GM21529 (cell line): ENCODE measurements at regions not wholly inside any gene's neighbourhood (a gene's known extent, or its start where the extent isn't known, plus 50 kb on each side); places are given as distances from the start of the nearest gene placed in this dataset.
"Not testable (repeated sequence)": the region's sequence is repeated elsewhere in the genome, so short reads cannot be mapped to it uniquely, and the experiment has no call there.

Source experiments
- ATAC-seq: cut with Tn5 transposase; IDR thresholded peaks from one replicate; pipeline ENCODE4 v1.9.1; 2021; ENCODE audit not compliant: unreplicated experiment

DNA sequence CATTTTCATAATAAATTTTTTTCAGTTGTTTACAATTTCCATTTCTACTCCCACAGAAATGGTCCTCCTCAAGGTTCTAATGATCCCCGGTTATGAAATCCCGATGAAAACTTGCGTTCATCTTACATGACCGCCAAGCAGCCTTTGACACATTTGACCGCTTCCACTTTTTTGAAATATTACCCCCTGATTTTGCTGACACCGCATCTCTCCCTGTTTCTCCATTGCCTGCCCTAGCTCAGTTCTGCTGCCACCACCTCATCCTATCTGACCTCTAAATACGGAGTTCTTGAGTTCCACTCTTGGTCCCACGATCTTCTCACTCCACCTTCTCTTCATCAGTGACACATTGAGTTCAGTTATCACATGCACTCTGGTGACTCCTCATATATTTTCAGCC is 74.1 kb downstream of the SLC35B3 start:
- ATAC-seq: no peak

DNA sequence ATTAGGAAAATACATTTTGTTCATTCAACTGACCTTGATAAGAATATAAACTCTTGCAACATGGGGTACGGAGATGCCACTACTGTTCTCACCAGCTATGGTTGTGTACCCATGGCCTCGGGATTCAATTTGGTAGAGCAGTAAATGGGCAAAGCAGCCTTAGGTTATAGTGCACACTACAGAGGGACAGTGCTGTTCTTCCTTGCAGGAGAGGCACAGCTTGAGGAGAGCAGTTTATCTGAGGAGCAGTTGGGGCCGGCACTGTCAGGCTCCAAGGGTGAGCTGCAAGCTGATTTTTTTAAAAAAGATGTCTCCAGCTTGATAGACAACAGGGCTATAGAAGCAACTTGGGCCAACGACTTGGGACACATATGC is 82.4 kb downstream of the SLC35B3 start:
- no peak for ATAC-seq

DNA sequence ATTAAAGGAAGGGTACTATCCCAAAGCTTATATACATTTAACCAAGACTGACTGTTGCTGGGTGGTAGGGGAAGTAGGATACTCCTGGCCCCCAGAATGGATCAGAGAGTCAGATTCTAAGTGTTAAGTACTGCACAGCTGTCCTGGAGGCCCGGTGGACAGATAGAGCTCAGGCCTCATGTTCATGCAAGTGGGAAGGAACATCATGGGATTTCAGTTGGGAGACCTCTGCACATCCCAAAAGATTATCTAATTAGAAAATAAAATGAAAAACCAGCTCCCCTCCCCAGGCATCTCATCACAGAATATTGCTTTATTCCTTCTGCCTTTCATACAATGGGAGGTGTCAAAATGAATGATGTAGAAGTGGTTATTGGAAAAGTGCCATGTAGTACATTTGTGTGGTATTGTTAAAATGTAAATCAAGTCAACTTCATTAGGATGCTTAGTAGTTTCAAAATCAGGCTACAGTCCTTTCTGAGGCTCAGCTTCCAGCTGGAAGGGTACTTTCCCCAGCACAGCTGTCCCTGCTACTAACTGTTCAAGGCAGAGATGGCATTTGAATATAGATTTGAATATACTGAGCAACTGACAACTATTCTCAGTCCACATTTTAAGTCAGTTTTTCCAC is 82.9 kb downstream of the SLC35B3 start:
- no peak for ATAC-seq

DNA sequence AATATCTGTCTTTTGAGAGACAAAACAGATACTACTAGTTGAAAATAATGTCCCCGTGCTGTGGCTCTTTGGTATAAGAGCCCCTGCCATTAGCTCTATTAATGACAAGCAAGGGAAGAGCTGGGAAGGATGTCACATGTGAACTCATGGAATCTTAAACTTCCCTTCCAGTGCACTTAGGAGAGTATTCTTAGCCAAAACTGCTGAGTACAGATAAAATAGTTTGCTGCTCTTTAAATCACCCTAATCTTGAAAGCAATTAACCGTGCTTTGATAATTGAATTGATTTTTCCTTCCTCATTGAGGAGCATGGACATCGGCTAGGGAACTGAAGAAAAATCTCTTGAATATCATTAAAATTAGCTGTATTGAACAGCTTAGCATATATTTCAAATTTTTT is 91.7 kb downstream of the SLC35B3 start:
- ATAC-seq: no peak

DNA sequence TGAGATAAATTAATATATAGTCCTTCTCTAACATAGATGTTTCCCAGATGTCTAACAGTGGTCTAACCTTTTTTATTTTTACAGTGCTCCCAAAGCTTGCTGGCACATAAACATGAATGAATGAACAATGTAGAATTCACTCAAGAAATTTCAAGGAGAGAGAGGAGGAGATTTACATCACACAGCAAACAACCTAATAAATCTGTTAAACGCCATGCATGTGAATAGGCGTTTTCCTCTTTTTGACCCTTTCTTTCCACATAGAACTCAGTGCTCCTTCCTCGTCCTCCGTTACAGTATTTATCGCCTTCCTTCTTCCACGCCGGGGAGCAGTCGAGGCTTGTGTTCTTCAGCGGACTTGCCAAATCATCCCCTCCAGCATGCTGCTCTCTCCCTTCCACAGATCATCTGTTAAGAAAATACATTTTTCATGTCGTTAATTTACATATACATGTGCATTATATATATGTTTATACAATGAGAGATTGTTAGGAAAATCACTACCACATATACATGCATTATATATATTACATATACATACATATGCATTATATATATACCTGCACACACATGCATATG is 93.0 kb downstream of the SLC35B3 start:
- no peak for ATAC-seq

DNA sequence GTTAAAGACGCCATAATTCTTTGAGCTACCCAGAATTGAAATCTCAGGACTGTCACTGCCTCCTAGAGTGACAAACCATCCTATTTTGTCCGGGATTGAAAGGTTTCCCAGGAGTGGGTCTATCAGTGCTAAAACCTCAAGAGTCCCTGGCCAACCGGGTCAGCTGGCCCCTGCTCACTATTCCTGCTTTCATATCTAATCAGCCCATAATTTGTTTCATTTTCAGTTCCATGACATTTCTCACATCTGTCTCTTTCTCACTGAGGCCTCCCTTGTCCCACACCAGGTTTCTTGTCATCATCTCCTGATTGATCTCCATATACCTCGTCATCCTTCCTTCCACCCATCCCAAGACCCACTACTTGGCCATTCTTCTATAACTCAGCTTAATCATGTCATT is 98.2 kb downstream of the SLC35B3 start:
- no peak for ATAC-seq

DNA sequence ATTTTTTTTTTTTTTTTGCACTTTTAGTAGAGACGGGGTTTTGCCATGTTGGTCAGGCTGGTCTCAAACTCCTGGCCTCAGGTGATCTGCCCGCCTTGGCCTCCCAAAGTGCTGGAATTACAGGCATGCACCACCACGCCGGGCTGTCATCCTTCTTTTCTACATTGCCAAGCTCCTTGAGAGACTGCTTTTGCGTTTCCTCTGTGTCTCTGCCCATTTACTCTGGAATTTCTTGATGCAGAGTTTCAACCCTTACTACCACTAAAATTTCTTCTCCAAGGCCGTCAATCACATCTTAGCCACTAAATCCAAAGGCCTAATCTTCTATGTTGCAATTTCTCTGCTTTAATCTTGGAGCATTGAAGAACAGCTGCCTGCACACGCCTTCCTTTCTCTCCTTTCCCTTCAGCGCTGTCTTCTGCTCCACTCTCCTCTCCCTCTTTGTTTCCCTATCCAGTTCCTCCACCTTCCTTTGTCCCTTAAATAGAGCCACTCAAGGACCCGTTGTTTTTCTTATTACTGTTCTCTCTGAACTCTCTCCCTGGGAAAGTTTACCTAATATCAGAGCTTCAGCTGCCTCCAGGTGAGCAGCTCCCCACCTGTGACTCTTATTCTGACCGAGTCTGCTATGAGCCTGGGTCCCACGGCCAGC is 98.8 kb downstream of the SLC35B3 start:
- no peak for ATAC-seq

DNA sequence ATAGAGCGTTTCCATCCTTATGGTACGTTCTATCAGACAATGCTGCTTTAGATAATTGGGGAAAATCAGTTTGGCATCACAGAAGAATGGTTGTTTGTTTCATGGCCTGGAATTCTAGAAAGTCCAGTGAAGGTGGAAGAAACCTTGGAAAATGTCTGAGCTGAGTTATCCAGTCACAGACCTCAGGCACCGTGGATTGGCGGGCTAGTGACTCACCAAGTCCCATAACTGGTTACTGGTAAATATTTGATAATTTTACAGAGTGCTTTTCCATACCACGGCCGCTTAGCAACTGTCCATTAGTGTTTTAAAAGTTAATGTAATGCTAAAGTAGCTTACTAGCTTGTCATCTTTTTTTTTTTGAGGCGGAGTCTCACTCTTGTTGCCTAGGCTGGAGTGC is 99.4 kb downstream of the SLC35B3 start:
- no peak for ATAC-seq

DNA sequence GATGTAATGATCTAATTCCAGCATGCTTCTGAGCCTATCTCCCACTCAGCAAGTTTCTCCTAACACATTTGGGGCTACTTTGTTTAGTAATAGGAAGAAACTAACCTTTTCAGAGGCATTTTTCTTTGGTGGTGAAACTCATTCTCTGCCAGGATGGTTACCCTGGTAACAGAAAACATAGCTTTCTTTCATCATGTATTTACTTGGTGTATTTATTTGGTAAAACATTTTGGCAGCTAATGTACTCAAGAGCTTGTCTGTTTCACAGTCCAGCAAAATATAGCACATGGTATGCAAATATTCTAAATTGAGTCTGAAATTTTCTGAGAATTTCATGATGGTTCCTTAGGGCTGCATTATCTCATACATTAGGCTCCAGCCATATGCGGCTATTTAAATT is 100.0 kb downstream of the SLC35B3 start:
- no peak for ATAC-seq

DNA sequence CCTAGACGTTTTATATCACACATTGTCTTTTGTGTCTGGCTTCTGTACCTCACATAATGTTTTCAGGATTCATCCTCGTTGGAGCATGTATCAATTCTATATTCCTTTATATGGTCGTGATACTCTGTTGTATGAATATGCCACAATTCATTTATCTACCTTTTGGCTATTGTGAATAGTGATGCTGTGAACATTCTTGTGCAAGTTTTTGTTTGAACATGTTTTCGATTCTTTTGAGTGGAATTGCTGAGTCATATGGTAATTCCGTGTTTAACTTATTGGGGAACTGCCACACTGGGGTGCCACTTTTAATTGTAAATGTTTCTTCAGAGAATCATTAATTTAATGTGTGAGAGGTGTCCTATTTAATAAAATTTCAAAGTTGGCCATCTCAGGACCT is 101.2 kb downstream of the SLC35B3 start:
- ATAC-seq: no peak

DNA sequence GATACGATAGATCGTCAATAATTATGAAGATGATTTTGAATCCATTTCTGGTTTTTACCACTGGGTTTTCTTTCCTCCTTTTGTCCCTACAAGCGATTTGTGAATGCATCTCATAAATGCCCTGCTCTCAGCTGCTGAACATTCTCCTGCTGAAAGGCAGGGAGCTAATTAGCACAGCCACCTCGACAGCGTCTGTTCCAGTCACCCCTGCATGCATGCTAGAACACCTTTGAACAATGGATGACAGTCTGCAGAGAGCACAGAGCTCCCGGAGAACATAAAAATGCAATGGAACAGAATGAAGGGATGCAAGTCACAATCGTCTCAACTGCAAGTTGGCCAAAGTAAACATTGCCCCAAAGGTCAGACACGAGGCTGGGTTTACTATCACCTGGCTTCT is 105.8 kb downstream of the SLC35B3 start:
- ATAC-seq: no peak

DNA sequence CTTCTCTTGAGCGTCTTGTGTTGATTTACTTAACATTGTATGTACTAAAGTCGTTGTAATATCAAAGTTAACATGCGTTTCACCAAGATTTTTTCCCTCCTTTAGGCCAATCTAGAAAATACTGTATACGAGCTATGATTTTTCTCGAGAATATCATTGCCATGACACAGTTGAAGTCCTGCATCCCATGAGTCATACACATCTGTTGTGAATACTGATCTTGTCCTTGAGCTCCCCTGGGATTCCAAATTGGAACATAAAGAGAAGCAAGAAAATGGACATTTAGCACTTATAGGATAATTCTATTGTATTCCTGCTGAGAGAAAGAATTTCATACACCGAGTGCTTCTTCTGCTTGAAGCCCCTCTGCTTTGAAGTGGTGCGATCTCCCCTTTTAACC is 109.6 kb downstream of the SLC35B3 start:
- no peak for ATAC-seq

DNA sequence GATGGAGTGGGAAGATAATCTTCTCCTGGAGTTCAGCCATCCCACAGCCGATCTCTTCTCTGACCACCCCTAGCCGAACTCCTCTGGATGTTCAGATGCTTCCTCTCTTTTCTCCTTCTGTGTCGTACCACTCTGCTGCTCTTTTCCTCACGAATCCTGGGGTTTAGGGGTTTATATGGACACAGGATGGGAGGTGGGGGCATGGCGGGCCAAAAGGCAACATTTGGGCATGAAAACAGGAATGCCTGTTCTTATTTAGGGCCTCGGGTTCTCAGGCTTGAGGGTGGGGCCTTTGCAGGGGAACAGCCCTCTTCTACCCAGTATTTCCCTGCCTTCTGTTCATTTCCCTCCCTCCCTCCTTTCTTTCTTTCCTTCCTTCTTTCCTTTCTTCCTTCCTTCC is 112.7 kb downstream of the SLC35B3 start:
- no peak for ATAC-seq

DNA sequence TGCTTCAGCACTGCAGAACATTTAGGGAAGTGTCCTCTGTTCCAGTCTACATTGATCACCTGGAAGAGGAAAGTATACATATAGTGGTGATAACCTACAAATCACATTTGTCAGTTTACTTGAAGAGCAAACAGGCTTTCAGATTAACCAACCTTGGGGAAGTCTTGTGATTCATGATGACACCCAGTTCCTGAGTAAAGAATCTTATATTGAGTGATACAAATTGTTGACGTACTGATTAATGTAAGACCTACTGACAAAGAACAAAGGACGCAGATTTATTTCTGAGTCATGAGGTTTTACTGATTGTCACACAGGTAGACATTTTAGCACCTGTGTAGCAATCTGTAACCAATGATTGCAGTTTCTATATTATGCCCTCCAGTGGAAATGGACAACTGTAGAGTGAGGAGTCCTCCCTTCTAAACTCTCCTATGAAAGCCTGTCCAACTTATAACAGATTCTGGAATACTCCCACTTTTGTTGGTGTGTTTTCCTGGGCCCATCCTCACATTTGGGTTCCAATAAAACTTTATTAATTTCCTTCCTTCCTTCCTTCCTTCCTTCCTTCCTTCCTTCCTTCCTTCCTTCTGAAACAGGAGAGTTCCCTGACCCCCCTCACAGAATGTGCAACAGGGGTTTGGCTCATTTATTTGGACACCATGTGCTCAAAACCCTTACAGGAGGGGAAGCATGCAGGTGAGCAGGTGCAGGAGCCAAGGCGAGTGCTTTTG is 113.5 kb downstream of the SLC35B3 start:
- ATAC-seq: no peak

DNA sequence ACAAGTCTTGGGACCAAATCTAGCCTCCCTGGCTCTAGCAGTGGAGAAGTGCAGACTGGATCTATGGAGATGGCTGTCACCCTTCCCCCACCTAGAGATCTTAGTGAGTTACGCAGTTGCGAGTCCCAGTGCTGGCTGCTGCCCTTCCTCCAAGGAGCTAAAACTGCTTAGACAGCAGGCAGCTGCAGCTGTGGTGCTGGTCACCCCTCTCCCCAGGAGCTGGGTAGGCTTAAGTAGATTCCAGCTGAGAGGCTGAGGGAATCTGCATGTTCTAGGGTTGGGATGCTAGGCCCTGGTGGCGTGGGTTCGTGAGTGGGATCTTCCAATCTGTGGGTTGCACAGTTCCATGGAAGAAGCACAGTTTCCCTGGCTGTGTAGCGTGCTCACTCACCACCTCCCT is 120.2 kb downstream of the SLC35B3 start:
- ATAC-seq: no peak

DNA sequence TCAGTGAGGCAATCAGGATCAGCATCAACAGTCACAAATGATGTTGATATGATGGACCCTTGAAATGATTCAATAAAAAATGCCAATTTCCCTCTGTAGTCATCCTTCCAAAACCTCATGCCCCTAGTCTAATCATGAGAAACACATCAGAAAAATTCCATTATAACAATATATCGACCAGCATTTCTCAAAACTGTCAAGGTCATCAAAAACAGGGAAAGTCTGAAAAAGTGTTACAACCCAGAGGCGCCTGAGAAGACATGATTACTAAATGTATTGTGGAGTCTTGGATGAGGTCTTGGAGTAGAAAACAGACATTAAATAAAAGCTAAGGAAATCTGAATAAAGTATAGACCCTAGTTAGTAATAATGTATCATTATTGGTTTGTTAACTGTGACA is 133.8 kb downstream of the SLC35B3 start:
- ATAC-seq: no peak

DNA sequence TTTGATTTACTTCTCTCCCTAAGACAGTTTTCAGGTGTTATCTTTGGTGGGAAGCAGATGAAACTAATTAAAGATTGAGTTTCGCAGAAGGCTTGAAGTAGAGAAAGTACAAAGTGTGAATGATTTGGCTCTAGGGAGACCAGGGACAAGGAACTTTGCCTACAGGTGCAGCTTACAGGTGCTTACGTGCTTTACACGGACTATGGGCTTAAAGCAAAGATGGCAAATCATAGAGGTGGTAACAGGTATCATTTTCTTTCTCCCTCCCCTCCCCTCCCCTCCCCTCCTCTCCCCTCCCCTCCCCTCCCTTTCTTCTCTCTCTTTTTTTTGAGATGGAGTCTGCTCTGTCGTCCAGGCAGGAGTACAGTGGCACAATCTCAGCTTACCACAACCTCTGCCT is 136.3 kb downstream of the SLC35B3 start:
- no peak for ATAC-seq

DNA sequence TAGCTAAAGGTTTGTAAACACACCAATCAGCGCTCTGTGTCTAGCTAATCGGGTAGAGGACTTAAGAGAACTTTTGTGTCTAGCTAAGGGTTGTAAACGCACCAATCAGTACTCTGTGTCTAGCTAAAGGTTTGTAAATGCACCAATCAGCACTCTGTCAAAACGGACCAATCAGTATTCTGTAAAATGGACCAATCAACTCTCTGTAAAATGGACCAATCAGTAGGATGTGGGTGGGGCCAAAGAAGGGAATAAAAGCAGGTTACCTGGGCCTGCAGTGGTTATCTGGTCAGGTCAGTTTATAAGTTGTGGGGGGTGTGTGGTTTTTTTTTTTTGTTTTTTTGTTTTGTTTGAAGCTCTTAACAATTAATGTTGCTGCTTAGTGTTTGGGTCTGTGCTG is 152.4 kb downstream of the SLC35B3 start:
- ATAC-seq: not testable (repeated sequence)

DNA sequence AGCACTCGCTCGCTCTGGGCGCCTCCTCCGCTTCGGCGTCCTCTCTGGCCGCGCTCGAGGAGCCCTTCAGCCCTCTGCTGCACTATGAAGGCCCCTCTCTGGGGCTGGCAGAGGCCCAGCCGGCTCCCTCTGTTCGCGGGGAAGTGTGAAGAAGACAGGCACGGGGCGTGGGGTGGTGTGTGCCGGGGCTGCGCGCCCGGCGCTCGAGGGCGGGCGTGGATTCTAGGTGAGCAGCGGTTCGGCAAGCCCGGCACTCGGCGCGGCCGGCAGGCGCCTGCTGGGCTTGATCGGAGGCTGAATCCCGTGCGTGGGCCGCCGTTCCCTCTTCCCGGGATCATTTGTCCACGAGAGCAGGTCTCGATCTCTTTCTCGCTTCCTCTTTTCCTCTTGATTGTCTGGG is 153.0 kb downstream of the SLC35B3 start:
- no peak for ATAC-seq

DNA sequence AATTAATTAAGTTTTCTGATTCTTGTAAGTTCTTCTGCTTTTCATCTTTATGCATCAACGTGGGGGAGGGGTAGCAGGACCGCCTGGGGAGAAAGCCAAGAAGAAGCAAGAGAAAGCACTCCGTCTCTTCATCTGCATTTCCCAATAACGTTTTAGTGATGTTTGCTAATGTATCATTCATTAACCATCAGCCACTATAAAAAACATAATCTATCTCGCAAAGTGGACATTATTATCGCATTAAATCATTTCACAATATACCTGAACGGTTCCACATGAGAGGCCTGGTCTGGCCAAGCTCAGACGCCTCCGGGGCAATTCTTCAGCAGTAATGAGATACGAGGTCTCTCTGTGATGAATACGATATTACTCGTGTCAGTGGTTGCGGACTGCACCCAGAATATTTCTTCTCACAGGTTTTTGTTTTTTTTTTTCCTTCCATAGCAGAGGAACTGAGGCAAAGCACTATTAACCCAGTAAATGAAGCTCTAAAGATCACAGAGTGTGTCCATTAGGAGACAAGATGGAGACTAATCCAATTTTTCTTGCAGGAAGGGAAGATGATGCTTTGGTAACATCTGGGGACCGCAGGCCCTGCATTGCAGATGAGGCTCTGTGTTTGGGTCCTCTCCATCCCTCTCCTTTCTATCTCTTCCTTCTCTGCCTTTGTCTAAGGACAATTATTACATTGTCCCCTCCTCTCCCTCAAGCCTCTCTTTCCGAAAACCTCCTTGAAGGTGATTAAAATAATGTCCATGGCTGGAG is 156.1 kb downstream of the SLC35B3 start:
- no peak for ATAC-seq

DNA sequence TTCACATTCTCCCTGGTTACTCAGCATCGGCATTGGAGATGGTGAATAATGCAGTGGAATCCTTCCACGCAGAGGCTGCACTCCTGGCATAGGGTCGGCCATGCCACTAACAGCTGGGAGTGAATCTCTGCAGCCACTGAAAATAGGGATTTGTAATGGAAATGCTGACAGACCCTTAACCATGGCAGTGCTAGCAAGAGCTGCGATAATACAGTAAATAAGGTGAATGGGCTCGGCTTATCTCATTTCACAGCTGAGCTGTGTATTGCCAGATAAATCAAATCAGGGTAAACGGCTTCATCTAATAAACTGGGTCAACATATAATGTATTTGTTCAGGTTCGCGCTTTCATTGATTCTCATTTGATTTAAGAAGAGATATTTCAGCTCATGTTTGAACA is 156.8 kb downstream of the SLC35B3 start:
- ATAC-seq: no peak
